ENCODE measurements at regions not wholly inside any gene's neighbourhood (a gene's known extent, or its start where the extent isn't known, plus 50 kb on each side); places are given as distances from the start of the nearest gene placed in this dataset.

DNA sequence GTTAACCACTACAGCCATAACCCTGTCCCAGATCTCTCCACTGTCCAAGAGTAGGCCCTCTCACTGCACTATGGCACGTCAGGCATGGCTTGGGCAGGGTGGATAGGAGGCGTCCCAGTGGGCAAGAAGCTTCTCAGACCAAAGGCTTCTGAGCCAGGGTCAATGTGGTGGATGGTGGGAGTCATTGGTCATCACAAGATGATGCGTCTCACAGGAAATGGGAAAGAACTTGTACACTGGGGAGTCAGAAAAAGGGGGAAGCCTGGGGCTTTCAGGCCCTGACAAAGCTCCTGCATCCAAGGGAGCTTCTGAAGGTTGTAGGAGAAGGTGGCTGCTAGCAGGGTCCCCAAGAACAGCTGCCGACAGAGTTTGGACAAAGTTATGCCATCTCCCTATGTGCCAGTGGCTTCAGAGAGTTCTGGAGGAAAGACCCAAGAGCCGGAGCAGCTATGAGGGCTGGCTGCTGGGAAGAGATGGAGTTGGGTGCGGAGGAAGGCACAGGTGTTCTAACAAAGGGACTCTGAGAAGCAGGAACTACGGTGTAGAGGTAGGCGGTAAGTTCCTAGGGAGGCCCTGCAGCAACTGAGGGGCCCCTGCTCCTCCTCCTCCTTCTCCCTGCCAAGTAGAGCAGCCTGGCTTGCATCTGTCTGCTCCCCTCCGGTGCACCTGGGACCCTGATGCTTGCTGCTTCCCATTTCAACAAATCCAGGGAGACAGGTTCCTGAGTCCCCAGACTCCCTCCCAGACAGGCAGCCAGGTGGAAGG is 81.1 kb downstream of the ARL6IP4 start:
- Mint-ChIP-seq H3K9me3 (no peaks in the 10 kb centered on the region), H3K4me3 (no peak overlapping the region), H3K4me1 (peaks cover 16% of the 10 kb centered on the region), H3K27me3 (ENCODE audit: low read depth, poor library complexity) (peaks cover 8% of the 10 kb centered on the region), H3K36me3 (ENCODE audit: low read depth) (no peaks in the 10 kb centered on the region), H3K27ac (no peak overlapping the region)
- TF ChIP-seq, protein P1, sequence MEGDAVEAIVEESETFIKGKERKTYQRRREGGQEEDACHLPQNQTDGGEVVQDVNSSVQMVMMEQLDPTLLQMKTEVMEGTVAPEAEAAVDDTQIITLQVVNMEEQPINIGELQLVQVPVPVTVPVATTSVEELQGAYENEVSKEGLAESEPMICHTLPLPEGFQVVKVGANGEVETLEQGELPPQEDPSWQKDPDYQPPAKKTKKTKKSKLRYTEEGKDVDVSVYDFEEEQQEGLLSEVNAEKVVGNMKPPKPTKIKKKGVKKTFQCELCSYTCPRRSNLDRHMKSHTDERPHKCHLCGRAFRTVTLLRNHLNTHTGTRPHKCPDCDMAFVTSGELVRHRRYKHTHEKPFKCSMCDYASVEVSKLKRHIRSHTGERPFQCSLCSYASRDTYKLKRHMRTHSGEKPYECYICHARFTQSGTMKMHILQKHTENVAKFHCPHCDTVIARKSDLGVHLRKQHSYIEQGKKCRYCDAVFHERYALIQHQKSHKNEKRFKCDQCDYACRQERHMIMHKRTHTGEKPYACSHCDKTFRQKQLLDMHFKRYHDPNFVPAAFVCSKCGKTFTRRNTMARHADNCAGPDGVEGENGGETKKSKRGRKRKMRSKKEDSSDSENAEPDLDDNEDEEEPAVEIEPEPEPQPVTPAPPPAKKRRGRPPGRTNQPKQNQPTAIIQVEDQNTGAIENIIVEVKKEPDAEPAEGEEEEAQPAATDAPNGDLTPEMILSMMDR (IDR thresholded peaks at IDR 0.05): no peak
- DNase-seq: no peak

DNA sequence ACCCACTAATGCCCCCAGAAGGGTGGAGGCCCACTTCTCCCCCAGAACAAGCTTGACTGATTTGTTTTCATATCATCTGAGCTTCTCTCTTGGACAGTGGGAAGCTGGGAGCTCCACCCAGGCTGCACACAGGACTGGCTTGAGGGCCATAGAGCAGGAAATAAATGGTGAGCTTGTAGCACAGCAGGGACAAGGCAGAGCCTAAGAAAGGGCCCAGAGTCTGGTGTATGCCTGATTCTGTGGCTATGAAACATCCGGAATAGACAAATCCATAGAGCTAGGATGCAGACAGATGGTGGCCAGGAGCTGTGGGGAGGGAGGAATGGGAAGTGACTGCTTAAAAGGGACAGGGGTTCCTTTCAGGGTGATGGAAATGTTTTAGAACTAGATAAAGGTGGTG is 79.0 kb downstream of the ARL6IP4 start:
- Mint-ChIP-seq H3K4me3 (no peak overlapping the region), H3K36me3 (ENCODE audit: low read depth) (no peaks in the 10 kb centered on the region), H3K27me3 (ENCODE audit: low read depth, poor library complexity) (peaks cover 15% of the 10 kb centered on the region), H3K27ac (no peak overlapping the region), H3K9me3 (no peaks in the 10 kb centered on the region), H3K4me1 (peaks cover 24% of the 10 kb centered on the region)
- DNase-seq: no peak
- TF ChIP-seq, protein P1 (IDR thresholded peaks at IDR 0.05): no peak

DNA sequence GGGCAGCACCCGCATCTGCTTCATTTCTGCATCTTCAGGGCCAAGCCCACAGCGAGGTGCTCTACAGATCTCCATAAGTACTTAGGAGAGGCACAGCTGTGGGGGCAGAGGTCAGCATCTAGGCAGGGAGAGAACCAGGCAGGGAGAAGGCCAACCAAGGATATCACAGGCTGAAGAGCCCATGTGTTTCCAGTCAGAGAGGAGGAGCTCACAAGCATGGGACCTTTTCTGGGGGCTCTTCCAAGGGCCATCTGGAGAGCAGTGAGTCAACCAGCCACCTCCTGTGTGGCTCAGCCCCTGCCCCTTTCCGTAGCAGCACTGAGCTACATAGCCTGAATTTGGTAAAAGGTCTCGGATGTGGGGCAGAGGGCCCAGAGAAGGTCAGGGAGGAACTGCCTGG is 78.5 kb downstream of the ARL6IP4 start:
- TF ChIP-seq, protein P1 (IDR thresholded peaks at IDR 0.05): no peak
- H3K27me3 Mint-ChIP-seq (ENCODE audit: low read depth, poor library complexity): peaks cover 18% of the 10 kb centered on the region
- H3K9me3 Mint-ChIP-seq: no peaks in the 10 kb centered on the region
- peak overlapping the region; percentile 7 for H3K27ac Mint-ChIP-seq
- no peak overlapping the region for H3K4me3 Mint-ChIP-seq
- peaks cover 24% of the 10 kb centered on the region for H3K4me1 Mint-ChIP-seq
- H3K36me3 Mint-ChIP-seq (ENCODE audit: low read depth): no peaks in the 10 kb centered on the region
- no peak for DNase-seq

DNA sequence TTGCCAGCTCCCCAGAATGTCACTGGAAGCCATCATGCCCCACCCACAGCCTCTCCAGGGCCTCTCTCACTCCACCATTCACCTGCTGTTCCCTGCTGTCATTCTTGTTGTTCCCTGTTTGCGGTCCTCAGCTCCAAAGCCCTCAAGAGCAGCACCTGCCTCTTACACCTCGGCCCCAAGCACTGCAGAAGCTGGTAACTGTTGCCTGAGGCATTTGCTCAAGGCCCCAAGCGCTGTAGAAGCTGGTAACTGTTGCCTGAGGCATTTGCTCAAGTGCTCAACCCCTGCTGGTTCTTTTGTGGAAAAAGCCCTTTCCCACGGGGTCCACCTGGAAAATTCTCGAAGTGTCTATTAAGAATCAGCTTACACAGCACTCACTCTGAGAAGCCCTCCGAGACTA is 78.0 kb downstream of the ARL6IP4 start:
- DNase-seq: no peak
- Mint-ChIP-seq H3K27ac (no peak overlapping the region), H3K4me1 (peaks cover 24% of the 10 kb centered on the region), H3K9me3 (no peaks in the 10 kb centered on the region), H3K4me3 (no peak overlapping the region), H3K27me3 (ENCODE audit: low read depth, poor library complexity) (peaks cover 18% of the 10 kb centered on the region), H3K36me3 (ENCODE audit: low read depth) (no peaks in the 10 kb centered on the region)
- TF ChIP-seq, protein P1 (IDR thresholded peaks at IDR 0.05): no peak

DNA sequence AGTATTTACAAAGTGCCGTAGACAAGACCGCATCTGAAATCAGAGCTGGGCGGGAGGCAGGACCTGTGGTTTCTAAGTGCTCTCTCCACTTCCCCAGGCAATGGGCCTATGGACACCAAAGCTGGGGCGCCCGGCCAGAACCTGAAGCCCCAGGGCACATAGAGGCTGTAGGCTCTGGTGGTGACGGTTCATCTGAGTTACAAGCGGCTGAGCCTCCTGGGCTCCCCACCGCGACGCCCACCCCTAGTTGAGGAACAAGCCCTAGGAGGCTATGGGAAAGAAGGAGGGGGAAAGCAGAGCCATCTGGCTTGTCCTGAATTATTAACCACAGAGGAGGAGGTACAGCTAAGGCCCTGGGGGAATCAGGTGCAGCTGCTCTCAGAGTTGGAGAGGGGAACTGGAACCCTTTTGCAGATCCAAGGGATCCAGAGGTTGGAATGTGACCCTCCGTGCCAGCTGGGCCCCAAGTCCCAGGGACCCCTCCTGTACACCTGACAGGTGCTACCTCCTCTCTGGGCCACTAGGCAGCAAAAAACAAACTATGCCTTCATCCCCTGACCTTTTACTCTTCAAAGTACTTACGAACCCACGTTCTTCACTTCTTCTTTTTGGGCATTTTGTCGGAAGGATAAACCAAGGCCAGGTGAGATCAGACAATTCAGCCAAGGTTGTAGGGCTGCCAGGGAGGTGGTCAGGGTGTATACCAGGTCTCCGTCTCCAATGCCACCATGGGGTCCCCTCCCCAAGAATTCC is 77.2 kb downstream of the ARL6IP4 start:
- no peak for DNase-seq
- Mint-ChIP-seq H3K4me3 (no peak overlapping the region), H3K4me1 (peaks cover 24% of the 10 kb centered on the region), H3K27ac (no peak overlapping the region), H3K27me3 (ENCODE audit: low read depth, poor library complexity) (peaks cover 18% of the 10 kb centered on the region), H3K36me3 (ENCODE audit: low read depth) (no peaks in the 10 kb centered on the region), H3K9me3 (no peaks in the 10 kb centered on the region)
- TF ChIP-seq, protein P1 (IDR thresholded peaks at IDR 0.05): no peak

Measured in nephron progenitor cell (in vitro differentiated cells).